HCT116 (cell line): ENCODE measurements at regions not wholly inside any gene's neighbourhood (a gene's known extent, or its start where the extent isn't known, plus 50 kb on each side); places are given as distances from the start of the nearest gene placed in this dataset.

Source experiments
- MAX ChIP-seq: IDR thresholded peaks from 2 replicates; pipeline ENCODE4 v1.6.1; 2012
- POLR2A ChIP-seq: IDR thresholded peaks from 2 replicates; pipeline ENCODE4 v1.7.0; 2011; ENCODE audit warnings: borderline replicate concordance; ENCODE audit not compliant: insufficient read depth, insufficient read length; ENCODE audit errors: extremely low read depth
- ZNF274 ChIP-seq: fragments of 200-500 bp; sonication (Bioruptor generic); IDR thresholded peaks from 2 replicates; pipeline ENCODE4 v1.6.1; 2014; ENCODE audit warnings: mild to moderate bottlenecking, low read depth, low read length, inconsistent platforms
- TF ChIP-seq, protein P1 (sequence below), 3 experiments: fragments of 200-600 bp in 1 of 3; sonication (generic) in 1 of 3; IDR thresholded peaks in 2 of 3; conservative IDR thresholded peaks in 1 of 3; 2 replicates each; pipeline ENCODE4 v1.5.1; 2012 to 2017; ENCODE audit warnings: low read depth in 2 of 3, low read length in 2 of 3, antibody characterized with exemption in 1 of 3, borderline replicate concordance in 1 of 3, control low read depth in 1 of 3, mild to moderate bottlenecking in 1 of 3, mixed read lengths in 1 of 3, mixed run types in 1 of 3, moderate library complexity in 1 of 3; ENCODE audit not compliant: insufficient read depth in 1 of 3

GRCh38 chr13:93055233-93055632, 171.4 kb upstream of the GPC6 start:
- TF ChIP-seq ZNF274 (no peak), MAX (no peak), POLR2A (no peak)
- TF ChIP-seq, protein P1, sequence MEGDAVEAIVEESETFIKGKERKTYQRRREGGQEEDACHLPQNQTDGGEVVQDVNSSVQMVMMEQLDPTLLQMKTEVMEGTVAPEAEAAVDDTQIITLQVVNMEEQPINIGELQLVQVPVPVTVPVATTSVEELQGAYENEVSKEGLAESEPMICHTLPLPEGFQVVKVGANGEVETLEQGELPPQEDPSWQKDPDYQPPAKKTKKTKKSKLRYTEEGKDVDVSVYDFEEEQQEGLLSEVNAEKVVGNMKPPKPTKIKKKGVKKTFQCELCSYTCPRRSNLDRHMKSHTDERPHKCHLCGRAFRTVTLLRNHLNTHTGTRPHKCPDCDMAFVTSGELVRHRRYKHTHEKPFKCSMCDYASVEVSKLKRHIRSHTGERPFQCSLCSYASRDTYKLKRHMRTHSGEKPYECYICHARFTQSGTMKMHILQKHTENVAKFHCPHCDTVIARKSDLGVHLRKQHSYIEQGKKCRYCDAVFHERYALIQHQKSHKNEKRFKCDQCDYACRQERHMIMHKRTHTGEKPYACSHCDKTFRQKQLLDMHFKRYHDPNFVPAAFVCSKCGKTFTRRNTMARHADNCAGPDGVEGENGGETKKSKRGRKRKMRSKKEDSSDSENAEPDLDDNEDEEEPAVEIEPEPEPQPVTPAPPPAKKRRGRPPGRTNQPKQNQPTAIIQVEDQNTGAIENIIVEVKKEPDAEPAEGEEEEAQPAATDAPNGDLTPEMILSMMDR (IDR thresholded peaks at IDR 0.05 in 2 of 3, conservative IDR thresholded peaks at IDR 0.05 in 1 of 3; ENCODE audit: borderline replicate concordance in 1 of 3, insufficient read depth in 1 of 3, low read depth in 2 of 3, low read length in 2 of 3) = no peak
